Stimulated activated CD8-positive, alpha-beta memory T cell treated with anti-CD3 and anti-CD28 coated beads, Interleukin-15, amount 100 ng/mL, for 24 hours (primary cell): ENCODE measurements at regions not wholly inside any gene's neighbourhood (a gene's known extent, or its start where the extent isn't known, plus 50 kb on each side); places are given as distances from the start of the nearest gene placed in this dataset.

Experiments used
- DNase-seq: peaks from one replicate; pipeline ENCODE4 v3.0.0-alpha.2; 2020; ENCODE audit warnings: low read depth

DNA sequence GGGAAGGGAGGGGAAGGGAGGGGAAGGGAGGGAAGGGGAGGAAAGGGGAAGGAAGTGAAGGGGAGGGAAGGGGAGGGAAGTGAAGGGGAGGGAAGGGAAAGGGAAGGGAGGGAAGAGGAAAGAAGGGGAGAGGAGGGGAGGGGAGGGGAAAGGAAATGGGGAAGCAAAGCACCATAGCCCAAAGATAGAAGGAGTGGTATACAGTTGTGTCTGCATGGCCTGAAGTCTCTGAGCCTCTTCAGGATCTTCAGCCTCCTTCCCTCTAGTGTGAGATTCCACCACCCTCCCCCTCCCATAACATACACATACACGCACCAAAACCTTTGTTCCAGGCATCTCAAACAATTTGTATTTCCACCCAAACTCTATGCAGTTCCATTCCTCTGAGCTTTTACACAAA is 96.2 kb upstream of the SERP2 start:
- no peak for DNase-seq

DNA sequence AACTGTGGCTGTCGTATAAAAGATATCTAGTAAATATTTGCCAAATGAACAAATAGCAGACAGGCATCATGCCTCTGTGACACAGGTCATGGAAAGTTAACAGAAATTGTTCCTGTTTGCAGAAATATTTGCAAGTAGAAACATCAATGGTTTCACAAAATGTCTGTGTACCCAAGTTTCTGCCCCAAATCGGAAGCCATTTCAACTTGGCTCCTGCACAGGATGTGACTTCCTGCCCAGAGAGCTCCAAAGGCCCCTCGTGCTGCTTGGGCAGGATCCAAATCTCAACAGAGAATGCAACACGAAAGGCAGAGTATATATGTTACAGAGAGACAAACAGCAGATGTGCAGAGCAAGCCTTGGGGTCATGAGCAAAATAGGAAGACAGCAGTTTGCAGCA is 95.5 kb upstream of the SERP2 start:
- DNase-seq = no peak

DNA sequence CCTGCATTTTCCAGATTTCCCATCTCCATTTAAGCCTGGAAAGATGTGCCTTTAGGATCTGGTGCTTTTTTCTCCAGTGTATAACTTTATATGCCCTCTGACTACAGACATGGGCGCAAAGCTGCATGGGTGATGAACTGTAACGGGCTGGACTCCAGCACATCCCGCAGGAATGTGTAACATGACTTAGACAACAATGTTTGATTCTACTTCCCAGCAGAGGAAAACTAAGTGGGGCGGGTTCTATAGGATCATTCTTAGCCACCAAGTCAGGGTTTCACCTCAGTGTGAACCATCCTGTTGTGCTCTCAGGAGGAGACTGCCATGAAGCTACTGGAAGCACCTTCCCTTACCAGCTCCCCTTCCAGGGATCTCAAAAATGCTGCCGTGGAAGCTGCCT is 93.2 kb upstream of the SERP2 start:
- no peak for DNase-seq

DNA sequence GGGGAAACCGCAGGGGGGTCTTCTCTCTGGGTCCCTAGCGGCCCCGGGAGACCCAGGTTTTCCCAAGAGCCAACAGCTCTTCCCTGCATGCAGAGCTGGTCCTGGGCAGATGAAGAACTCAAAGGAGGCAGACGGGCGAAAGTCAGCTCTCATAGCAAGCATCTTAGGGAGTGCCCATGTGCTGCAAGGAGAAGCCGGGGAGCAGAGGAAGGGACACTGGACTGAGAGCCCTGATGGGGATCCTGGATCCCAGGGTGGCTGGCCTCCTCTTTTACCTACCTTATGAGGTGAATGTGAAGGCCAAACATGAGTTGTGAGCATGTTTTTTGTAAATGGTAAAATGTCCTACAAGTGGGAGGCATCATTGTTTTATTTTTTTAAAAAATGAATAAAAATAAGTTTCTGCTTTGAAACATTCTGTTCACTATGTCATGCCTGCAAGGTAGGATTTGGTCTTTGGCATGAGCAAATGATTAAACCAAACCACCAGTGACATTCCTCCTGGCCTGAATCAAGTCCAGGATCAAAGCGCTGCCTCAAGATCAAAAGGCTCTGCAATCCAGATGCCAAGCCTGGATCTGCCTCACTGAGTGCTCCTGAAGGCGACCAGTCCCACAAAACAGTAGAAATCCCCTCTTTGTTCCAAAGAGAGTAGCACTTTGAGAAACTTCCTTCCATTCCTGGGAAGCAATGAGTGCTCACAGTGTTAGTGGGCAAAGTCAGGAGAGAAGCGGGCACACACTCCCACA is 92.2 kb upstream of the SERP2 start:
- DNase-seq = no peak

DNA sequence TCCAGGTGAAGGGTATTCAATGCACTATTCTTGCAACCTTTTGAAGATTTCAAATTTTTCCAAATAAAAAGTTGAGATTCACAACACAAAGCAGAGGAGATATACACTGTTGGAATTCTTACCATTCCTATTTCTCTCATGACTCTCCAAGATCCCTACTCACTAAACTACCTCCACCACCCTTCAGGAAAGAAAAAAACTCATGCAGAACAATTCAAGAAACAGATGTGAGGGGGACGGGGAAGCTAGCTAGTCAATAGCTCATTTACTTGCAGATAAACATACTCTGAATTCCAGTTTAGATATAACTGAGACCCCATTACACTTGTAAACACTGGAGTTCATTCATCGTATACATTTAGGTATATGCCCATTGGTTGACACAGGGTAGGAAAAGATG is 90.0 kb upstream of the SERP2 start:
- DNase-seq = no peak

DNA sequence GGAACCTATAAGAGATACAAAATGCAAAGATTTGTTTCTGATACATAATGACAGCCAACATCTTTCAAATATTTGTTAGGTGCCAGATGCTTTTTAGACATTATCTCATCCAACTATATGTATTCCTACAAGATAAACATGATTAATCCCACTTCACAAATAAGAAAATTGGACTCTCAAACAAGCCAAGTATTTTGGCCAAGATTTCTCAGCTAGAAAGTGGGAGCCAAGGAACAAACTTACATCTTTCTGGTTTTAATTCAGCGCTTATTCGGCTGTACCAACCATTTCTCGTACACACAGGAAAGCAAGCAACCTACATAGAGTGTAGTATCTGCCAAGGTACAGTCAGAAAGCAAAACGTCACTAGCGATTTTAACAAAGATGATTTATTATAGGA is 85.7 kb upstream of the SERP2 start:
- DNase-seq = no peak

DNA sequence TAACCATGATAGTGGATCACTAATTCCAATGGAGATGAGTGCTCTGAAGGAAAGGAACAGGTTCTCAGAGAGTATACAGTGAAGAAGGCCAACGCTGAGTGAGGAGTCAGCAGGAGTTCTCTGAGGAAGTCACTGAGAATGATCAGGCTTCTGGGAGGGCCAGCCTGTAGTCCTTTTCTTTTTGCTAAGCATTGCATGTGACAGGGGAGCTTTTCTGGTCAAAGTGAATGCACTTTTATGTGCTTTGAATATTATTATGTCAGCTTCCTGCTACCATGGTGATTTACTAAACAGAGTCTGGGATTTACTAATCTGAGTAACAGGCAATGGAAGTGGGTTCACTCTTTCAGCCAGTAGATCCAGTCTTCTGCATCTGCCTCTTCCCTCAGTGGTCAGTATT is 81.1 kb upstream of the SERP2 start:
- DNase-seq = no peak

DNA sequence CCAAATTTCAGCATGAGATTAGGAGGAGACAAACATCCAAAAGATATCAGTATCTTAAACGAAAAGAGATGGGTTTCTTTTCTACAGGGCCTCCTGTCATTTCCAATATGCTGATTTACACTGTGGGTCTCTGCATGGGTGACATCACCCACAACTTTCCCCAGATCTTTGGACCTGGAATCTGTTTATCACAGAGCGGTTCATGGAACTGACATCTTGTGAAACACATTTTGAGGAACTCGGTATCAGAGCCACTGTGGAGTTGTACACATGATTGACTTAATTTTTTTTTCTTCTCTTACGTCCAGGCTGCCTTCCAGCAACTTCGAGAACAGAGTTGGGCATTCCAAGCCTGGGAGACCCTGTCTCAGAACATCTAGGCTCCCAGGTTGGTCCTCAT is 80.2 kb upstream of the SERP2 start:
- no peak for DNase-seq

DNA sequence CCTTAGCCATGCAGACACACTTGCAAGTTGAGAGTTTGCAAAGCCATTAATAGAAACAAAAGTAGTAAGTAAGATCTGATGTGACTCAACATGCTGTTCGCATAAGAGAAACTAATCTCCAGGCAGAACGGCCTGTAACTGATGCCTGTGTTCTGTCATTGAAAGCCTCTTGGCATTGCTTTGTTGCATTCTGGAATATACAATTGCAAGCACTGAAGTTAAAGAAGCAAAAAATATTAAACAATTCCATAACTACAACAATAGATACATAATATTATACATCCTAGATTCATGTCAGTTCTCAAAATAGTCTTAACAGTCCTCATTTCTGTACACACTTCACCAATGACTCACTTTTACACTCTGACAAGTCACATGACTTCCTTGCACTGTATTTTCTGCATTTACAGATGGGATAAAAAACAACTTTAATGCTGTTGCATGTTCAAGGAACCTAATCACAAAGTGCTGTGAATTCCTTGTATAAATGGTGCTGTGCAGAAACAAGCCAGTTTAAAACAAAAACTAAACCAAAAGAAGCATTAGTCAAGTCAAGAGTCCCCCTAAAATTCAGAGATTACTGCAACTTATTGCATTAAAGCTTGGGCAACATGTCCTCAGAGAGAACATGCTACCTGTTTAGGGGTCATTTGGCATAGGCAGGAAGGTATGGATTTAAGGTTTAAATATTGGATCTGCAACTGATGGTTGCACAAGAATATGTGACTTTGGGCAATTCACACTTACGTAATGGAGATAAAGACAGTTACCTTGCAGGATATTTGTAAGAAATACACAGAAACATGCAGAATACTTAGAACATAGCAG is 79.5 kb upstream of the SERP2 start:
- DNase-seq = no peak

DNA sequence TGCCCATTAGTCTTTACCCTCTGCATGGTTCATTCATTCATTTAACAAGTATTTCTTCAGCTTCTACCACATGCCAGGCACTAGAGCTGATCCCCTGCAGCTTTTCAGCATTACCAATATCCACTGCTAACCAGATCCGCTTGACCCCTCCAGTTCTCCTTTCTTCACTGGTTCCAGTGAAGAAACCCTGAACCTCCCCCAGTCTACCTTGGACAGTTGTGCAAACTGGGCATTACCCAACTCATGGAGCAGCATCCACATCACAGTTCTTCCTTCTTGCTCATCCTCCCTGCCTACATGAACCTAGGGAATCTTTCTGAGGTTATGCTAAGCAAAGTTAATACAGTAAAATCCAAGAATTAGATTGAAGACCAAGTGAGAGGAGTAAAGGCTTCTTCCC is 78.7 kb upstream of the SERP2 start:
- DNase-seq = no peak

DNA sequence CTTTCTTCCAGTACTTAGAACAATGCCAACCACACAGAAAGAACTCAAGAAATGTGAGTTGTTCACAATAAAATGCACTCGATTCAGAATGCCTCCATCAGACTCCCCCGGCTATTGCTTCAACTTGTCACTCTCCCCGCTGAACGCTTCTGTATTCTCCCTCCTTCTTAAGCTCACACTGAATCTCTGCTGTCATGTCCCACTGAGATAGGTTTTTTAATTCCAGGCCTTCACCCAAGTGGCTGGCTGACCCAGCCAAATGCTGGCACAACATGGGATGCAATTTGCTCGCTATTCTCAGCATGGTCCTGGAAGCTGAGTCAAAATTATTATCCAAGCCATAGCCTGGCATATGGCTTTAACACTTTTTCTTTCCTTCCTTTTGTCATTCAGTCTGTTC is 76.8 kb upstream of the SERP2 start:
- DNase-seq = no peak

DNA sequence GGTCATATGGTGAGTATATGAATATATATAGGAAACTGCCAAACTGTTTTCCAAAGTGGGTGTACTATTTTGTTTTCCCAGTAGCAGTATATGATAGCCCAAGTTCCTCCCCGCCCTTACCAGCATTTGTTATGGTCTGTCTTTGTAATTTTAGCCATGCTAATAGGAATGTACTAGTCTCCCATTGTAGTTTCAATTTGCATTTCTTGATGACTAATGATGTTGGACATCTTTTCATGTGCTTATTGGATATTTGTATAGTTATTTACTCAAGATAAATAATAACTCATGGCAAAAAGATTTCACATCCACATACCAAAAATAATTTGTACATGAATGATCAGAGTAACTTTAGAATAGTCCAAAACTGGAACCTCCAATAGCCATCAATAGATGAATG is 75.3 kb upstream of the SERP2 start:
- no peak for DNase-seq

DNA sequence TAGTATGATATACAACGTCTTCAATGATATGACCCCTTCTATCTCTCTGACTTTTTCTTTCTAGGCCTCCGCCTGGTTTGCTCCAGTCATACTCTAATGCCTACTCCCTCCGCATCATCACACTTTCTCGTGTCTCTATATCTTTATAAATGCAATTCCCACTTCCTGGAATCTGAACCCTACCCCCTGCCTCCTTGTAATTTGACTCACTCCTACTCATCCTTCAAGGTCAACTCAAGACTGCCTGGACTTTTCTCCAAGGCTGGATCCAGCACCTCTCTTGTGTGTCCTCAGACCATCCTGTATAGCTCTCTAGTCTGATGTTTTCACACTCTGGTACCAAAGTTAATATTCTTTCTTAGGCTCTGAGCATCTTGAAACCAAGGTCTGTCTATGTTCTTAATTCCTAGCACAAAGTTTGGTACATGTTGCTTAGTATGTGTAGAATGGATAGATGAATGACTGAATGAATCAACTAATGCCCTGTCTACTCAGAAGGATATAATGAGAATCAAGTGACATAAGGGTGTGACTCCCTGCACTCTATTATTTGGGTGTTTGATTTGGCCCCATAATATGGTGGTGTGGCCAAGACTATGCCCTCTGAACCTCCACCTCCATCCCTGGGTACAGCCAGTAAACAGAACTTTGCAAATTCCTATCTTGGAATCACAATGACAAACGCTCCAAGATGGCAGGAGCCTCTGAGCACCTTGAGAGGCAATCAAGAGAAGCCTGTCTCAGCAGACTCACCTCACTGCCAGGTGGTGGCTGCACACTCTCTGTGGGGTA is 74.3 kb upstream of the SERP2 start:
- no peak for DNase-seq

DNA sequence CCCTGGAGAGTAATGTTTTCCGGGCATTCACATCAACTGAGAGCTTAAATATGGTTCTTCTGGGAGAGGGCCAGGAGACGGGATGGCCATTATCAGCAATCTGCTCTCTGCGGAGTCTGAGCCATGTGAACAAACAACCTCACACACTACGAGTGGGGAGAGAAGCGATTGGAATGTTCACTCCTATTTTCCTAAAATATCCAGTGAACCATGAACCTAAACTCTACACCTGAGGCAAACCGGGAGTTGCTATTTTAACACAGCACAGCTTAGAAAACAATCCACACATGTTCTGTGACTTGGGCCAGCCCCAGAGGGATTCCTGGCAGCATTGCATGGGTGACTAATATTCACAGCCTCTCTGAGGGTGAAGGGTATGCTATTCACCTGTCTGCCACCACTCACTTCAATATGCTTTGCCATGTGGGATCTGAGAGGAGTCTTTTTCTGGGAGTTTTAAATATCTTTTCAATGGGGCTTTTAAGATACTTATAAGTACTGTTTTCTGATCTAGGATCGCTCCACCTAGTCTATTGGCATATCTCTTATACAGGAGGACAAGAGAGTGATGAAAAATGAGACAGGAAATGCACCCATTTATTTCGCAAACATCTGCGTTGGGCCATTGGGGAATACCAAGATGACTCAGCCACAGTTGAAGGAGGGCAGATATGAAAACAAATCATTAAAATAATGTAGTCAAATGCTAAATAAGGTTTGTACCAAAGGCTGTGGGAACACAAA is 72.6 kb upstream of the SERP2 start:
- DNase-seq = no peak

DNA sequence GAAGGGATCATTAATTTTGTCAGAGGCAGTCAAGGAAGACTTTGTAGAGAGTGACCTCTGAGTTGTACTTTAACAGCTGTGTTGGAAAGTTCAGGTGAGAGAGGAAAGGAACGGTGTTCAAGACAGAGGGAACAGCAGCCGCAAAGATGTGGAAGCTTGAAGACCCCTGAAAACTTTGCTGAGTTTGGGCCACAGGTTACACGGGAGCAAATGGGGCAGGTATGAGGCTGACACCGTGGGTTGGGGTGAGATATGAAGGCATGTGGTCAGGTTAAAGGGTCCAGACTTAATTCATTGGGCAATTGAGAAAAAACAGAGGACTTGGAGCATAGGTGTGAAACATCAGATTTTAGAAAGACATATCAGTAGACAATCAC is 72.0 kb upstream of the SERP2 start:
- no peak for DNase-seq

DNA sequence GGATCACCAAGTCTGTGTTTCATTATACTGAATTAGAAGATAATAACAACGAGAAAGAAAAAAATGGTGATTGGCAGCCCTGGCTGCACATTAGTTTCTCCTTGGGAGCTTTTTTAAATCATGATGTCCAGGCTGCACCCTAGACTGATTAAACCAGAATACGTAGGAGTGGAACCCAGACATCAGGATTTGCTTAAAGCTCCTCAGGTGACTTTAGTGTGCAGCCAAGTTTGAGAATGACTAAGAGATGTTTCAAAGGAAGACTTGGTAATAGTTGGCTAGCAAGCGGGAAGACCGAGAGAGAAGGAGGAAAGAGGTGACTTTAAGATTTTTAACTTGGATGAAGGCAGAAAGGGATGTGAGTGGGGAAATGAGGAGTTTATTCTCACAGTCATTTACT is 71.4 kb upstream of the SERP2 start:
- no peak for DNase-seq

DNA sequence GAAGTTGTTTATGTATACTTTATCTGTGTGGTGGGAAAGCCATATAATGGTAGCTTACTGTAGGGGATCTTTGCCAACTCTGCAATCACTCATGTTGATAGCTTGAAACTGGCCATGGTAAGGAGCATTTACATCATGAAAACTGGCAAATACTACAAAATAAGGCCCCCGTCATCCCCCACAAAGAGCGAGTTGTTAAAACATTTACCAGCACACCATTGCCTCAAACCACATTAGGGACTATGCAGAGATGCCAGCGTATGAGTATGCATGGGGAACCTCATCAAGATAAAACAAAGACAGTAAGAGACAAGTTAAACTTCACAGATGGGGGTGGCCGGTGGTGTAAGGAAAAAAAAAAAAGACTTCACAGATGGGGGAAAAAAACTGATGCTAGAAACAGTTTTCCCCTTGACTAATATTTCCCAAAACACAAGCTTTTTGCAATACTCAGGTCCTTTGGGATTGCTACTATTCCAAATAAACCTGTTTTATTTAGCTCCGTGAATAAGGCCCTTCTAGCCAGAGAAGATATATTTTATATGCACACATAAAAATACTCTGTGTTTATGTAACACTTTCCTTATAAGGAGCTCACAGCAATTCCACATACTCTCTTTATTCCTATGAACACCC is 70.6 kb upstream of the SERP2 start:
- DNase-seq = no peak

DNA sequence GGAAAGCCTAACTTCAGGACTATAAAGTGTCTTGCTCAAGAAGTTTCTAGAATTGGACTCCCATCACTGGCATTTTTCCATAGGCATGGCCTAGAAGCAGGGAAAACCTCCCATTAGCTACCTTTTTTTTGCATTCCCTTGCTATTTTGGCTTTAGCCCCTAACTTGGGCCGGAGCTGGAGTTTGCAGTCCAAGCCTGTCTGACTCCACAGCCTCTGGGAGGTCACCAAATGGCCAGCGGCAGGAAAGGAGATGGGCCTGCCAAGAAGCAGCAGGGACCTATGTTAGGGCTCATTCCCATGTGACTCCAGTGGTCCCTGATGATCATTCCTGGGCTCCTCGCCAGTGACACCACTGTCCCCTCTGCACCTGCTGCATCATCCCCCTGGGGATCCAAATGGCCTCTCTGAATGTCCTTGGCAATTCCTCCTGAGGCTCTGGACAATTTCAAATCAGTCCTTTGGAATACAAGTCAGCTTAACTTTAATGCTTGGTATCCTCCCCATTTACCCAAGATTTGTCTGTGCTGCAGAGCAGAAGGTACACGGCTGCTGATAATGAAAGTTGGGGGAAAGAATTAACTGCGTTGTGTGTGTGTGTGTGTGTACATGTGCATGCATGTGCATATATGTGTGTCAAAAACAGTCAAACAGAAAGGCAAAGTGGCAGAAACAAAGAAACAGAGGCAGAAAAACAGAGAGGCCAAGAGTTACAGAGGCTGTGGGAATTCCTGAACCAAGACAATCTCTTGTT is 69.8 kb upstream of the SERP2 start:
- DNase-seq = no peak

DNA sequence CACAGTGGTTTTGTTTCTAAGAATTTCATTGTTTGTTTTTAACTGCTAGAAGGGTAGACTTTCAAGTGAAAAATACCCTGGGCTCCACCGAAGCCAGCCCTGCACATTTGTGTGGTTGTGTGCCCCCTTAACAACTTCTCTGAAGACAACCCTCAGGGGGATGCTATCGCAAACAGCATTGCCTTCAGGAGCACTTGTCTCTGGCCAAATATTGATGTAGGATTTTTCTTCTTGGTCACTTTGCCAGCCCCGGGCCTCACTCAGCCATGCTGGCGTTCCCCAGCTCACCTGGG is 69.2 kb upstream of the SERP2 start:
- DNase-seq = no peak

DNA sequence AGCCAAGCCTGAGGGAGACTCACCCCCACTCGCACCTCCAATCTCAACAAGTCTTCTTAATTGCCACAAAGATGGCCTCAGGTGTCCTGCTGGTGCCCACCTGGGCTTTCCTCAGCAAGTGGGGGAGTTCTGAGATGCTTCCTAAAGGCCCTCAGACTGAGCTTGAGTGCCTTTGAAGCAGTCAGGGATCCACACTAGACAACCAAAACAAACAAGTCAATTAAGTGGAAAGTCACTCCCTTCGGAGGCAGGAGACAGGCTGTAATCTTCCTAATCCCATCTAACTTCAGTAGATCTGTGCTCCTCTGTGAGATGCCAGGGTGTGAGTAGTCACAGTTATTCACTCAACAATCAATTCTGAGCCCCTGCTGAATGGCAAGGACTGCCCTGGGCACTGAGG is 68.3 kb upstream of the SERP2 start:
- DNase-seq = no peak

DNA sequence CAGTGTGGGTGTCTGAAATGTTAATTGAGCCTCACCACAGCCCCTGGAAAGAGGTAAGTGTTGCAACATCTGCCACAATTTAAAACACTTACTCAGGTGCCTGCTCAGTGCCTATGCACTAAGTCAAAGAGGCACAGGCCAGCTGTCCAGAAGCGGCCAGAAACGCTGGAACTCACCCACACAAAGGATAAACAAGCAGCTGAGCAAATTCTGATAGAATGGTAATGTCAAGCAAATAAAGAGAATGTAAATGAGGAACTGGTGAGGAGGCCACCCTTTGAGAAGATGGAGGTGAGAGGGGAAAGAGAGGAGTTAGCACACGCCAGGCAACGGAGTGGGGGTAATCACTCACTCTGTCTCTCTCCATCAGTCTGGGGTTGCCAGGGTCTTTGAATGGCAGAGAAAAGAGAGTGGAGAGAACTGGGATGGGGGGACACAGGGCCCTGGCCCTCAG is 67.7 kb upstream of the SERP2 start:
- DNase-seq = no peak
